Activated CD8-positive, alpha-beta memory T cell treated with anti-CD3 and anti-CD28 coated beads, Interleukin-2, amount 50 U/mL, for 4 hours (primary cell): ENCODE measurements at regions not wholly inside any gene's neighbourhood (a gene's known extent, or its start where the extent isn't known, plus 50 kb on each side); places are given as distances from the start of the nearest gene placed in this dataset.

Source experiments
- DNase-seq: peaks from one replicate; pipeline ENCODE4 v3.0.0-alpha.2; 2020

GRCh38 chr4:19693936-19694570 is 557.7 kb upstream of the SLIT2 start:
- no peak for DNase-seq

GRCh38 chr4:19689511-19689910 is 562.2 kb upstream of the SLIT2 start:
- no peak for DNase-seq

GRCh38 chr4:19686456-19686855 is 565.2 kb upstream of the SLIT2 start:
- DNase-seq = no peak

- no peak for DNase-seq
Observed at GRCh38 chr4:19684084-19684483, 567.6 kb upstream of the SLIT2 start.

GRCh38 chr4:19683426-19683825 is 568.3 kb upstream of the SLIT2 start:
- DNase-seq = no peak

GRCh38 chr4:19677211-19677610 is 574.5 kb upstream of the SLIT2 start:
- DNase-seq = no peak

- no peak for DNase-seq
Observed at GRCh38 chr4:19675172-19675811, 576.4 kb upstream of the SLIT2 start.

GRCh38 chr4:19659101-19659500 is 592.6 kb upstream of the SLIT2 start:
- no peak for DNase-seq

GRCh38 chr4:19657856-19658255 is 593.8 kb upstream of the SLIT2 start:
- DNase-seq = no peak

GRCh38 chr4:19655666-19656065 is 596.0 kb upstream of the SLIT2 start:
- DNase-seq = no peak

GRCh38 chr4:19650903-19651864 is 600.5 kb upstream of the SLIT2 start:
- DNase-seq = no peak

- DNase-seq = no peak
Observed at GRCh38 chr4:19645589-19645988, 606.1 kb upstream of the SLIT2 start.

GRCh38 chr4:19636451-19636850 is 615.3 kb upstream of the SLIT2 start:
- no peak for DNase-seq

- DNase-seq = no peak
Observed at GRCh38 chr4:19631814-19632213, 619.9 kb upstream of the SLIT2 start.

GRCh38 chr4:19623866-19624265 is 627.8 kb upstream of the SLIT2 start:
- no peak for DNase-seq

- DNase-seq = no peak
Observed at GRCh38 chr4:19615086-19615689, 636.5 kb upstream of the SLIT2 start.

- no peak for DNase-seq
Observed at GRCh38 chr4:19614171-19614570, 637.5 kb upstream of the SLIT2 start.

- no peak for DNase-seq
Observed at GRCh38 chr4:19596342-19596741, 655.4 kb upstream of the SLIT2 start.

- DNase-seq = no peak
Observed at GRCh38 chr4:19592391-19592790, 659.3 kb upstream of the SLIT2 start.

GRCh38 chr4:19583827-19584569 is 667.7 kb upstream of the SLIT2 start:
- no peak for DNase-seq

GRCh38 chr4:19580095-19580494 is 671.6 kb upstream of the SLIT2 start:
- DNase-seq = no peak

- no peak for DNase-seq
Observed at GRCh38 chr4:19579608-19580007, 672.1 kb upstream of the SLIT2 start.

- DNase-seq = no peak
Observed at GRCh38 chr4:19577097-19577496, 674.6 kb upstream of the SLIT2 start.
